Breast epithelium (tissue), 4 donors: ENCODE measurements at regions not wholly inside any gene's neighbourhood (a gene's known extent, or its start where the extent isn't known, plus 50 kb on each side); places are given as distances from the start of the nearest gene placed in this dataset.

ENCODE experiments used
- DNase-seq, 2 donors: peaks; one replicate each; pipeline ENCODE4 v3.0.0-alpha.2; 2019; ENCODE audit warnings: low spot score in 2 of 2
- H3K27ac ChIP-seq, 2 donors: fragments of 200-600 bp; sonication (generic) in 1 of 2; one replicate each; pipeline ENCODE4 v1.5.1; 2016 to 2019; ENCODE audit warnings: mild to moderate bottlenecking in 1 of 2
- H3K27me3 ChIP-seq, 2 donors: fragments of 200-600 bp; sonication (generic) in 1 of 2; one replicate each; pipeline versions ENCODE4 v1.5.1 to v1.6.0; 2017 to 2019; ENCODE audit warnings: control low read depth in 1 of 2, mild to moderate bottlenecking in 1 of 2
- H3K36me3 ChIP-seq: fragments of 200-600 bp; one replicate; pipeline ENCODE4 v1.5.1; 2019
- H3K4me1 ChIP-seq, 2 donors: fragments of 200-600 bp; sonication (generic); one replicate each; pipeline ENCODE4 v1.5.1; 2016 to 2019; ENCODE audit warnings: control low read depth in 1 of 2
- H3K4me3 ChIP-seq, 3 donors: fragments of 200-600 bp; sonication (generic); 1 replicate in 2 of 3; 2 replicates in 1 of 3; pipeline ENCODE4 v1.5.1; 2016 to 2019; ENCODE audit warnings: mild to moderate bottlenecking in 3 of 3, moderate library complexity in 2 of 3
- H3K9me3 ChIP-seq, 2 donors: fragments of 200-600 bp; sonication (generic) in 1 of 2; one replicate each; pipeline ENCODE4 v1.5.1; 2016 to 2019; ENCODE audit warnings: control low read depth in 1 of 2
- POLR2A ChIP-seq: fragments of 450-650 bp; IDR thresholded peaks from one replicate; pipeline ENCODE4 v1.6.1; 2016; ENCODE audit warnings: antibody characterized with exemption, mild to moderate bottlenecking, moderate library complexity
- POLR2AphosphoS5 ChIP-seq, 3 donors: sonication (generic); formaldehyde crosslinking; IDR thresholded peaks; one replicate each; pipeline ENCODE4 v1.6.1; 2017; ENCODE audit warnings: antibody characterized with exemption in 3 of 3
- intact Hi-C: fragments of 100-400 bp; cut with DNase I; formaldehyde crosslinking; loops from one replicate; pipeline ENCODE4 v1.15.1; 2023; ENCODE audit warnings: low total_unique reads
- TF ChIP-seq, protein P1 (sequence below), 3 donors: fragments of 450-650 bp; IDR thresholded peaks; one replicate each; pipeline ENCODE4 v1.5.1; 2016 to 2017; ENCODE audit warnings: antibody characterized with exemption in 3 of 3, mild to moderate bottlenecking in 3 of 3, moderate library complexity in 3 of 3

DNA sequence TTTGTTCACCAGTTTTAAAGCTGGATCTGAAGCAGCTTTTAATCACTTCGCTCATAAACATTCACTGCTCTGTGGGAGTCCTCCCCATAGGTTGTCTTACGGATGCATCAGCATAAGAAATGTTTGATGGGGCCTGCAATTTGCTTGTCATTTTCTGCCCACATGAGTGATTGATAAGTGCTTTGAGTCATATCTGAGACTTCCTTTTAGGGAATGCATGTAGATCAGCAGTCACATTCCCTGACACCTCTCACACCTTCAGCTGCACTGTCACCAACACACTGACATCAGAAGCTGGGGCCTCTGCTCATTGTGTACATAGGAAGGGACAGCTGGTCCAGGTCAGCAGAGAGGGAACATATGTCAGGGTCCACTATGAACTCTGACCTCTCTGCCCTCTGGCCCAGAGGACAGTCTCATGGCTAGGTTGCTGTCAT lies 84.1 kb upstream of the SPATA31D4 start:
- Histone ChIP-seq H3K4me1 (no peaks in the 10 kb centered on the region), H3K27me3 (no peaks in the 10 kb centered on the region), H3K36me3 (no peaks in the 10 kb centered on the region), H3K4me3 (no peak overlapping the region), H3K9me3 (no peaks in the 10 kb centered on the region), H3K27ac (no peak overlapping the region)
- TF ChIP-seq POLR2AphosphoS5 (IDR thresholded peaks at IDR 0.05), result no peak
- TF ChIP-seq, protein P1, sequence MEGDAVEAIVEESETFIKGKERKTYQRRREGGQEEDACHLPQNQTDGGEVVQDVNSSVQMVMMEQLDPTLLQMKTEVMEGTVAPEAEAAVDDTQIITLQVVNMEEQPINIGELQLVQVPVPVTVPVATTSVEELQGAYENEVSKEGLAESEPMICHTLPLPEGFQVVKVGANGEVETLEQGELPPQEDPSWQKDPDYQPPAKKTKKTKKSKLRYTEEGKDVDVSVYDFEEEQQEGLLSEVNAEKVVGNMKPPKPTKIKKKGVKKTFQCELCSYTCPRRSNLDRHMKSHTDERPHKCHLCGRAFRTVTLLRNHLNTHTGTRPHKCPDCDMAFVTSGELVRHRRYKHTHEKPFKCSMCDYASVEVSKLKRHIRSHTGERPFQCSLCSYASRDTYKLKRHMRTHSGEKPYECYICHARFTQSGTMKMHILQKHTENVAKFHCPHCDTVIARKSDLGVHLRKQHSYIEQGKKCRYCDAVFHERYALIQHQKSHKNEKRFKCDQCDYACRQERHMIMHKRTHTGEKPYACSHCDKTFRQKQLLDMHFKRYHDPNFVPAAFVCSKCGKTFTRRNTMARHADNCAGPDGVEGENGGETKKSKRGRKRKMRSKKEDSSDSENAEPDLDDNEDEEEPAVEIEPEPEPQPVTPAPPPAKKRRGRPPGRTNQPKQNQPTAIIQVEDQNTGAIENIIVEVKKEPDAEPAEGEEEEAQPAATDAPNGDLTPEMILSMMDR (IDR thresholded peaks at IDR 0.05), result no peak
- TF ChIP-seq POLR2A, result no peak
- DNase-seq, result no peak
- intact Hi-C loops, result no loop called here

DNA sequence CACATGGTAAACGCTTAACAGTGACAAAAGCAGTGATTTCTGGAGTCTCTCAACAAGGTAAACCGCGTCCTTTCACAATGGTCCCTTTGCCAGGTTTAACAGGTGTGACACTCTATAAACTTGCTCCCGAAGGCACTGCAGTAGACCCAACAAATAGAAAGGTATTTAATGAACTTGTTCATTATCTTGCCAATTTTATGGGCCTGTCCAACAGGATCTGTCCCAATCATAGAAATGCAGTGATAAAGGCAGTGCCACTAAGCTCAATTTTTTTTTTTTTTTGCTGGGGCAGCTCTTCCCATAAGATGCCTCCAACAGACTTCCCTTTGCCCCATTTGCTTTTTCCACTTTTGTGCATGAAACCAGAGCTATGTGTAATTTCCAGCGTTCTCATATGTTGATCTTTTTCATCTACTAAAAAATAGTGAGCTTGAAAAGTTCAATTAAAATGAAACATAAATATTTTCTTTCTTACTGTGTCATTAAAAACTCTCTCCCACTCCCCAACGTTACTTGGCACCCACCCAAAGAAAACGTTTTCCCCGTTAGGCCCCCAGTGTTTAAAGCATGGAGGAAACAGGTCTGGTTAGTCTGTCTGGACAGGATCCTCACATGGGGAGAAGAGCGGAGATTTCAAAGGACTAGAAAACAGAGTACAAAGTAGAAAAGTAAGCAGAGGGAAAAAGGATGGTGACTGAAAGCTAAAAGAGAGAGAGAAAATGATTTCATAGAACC lies 80.9 kb upstream of the SPATA31D4 start:
- Histone ChIP-seq H3K4me3 (no peak overlapping the region), H3K9me3 (no peaks in the 10 kb centered on the region), H3K36me3 (no peaks in the 10 kb centered on the region), H3K27me3 (no peaks in the 10 kb centered on the region), H3K27ac (no peak overlapping the region), H3K4me1 (no peaks in the 10 kb centered on the region)
- DNase-seq, result no peak
- TF ChIP-seq POLR2A (no peak), POLR2AphosphoS5 (IDR thresholded peaks at IDR 0.05) (no peak)
- TF ChIP-seq, protein P1 (IDR thresholded peaks at IDR 0.05), result no peak
- intact Hi-C loops, result no loop called here

DNA sequence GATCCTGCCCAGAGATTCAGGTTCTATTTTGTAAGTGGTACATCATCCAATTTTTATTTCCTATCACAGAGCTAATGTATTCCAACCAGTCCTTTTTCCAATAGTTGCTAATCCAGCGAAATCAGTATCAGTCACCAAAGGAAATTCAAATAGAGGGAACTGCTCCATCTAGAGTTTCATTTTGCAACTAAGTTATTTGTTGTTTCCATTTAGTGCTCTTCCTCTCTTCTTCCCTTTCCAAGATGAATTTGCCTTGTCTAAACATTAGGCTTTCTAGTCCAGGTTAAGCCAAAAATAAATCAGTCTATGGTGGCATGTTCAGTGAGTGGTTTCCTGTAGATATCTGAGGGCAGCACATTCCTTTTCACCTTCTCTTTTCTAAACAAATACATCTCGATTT lies 79.8 kb upstream of the SPATA31D4 start:
- no peak for DNase-seq
- intact Hi-C loops, result no loop called here

DNA sequence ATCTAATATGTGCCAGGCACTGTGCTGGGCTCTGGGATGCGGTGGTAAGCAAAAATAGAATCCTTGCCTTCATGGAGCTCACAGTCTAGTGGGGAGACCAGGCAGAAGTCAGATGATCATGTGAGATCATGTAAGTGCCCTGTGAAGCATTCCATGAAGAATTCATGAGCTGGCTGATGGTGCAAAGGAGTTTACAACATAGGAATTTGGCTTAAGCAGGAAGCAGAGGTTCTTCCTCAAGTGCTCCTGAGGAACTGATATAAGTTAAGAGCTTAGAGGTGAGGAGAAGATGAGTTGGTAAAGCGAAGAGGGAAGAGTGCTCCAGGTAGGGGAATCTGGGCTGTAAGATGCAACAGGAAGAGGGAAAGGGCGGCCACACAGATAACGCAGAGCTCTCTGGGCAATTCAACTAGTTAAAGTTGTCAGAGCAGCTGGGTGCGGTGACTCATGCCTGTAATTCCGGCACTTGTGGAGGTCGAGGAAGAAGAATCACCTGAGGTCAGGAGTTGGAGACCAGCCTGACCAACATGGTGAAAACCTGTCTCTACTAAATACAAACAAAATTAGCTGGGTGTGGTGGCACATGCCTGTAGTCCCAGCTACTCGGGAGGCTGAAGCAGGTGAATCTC lies 78.5 kb upstream of the SPATA31D4 start:
- DNase-seq, result no peak
- H3K4me3 ChIP-seq, result no peak overlapping the region
- intact Hi-C loops, result no loop called here
- no peaks in the 10 kb centered on the region for H3K4me1 ChIP-seq
- H3K9me3 ChIP-seq, result no peaks in the 10 kb centered on the region
- TF ChIP-seq POLR2A (no peak), POLR2AphosphoS5 (IDR thresholded peaks at IDR 0.05) (no peak)
- TF ChIP-seq, protein P1 (IDR thresholded peaks at IDR 0.05), result no peak
- no peak overlapping the region for H3K27ac ChIP-seq
- no peaks in the 10 kb centered on the region for H3K36me3 ChIP-seq
- no peaks in the 10 kb centered on the region for H3K27me3 ChIP-seq

More for the DNA sequence above, 79.8 kb upstream of the SPATA31D4 start:
- no peak overlapping the region for H3K4me3 ChIP-seq
- no peaks in the 10 kb centered on the region for H3K9me3 ChIP-seq
- TF ChIP-seq, protein P1 (IDR thresholded peaks at IDR 0.05), result peak in 2 of 3 donors; percentile 41 to 57
- TF ChIP-seq POLR2A, result no peak
- no peaks in the 10 kb centered on the region for H3K36me3 ChIP-seq
- H3K27ac ChIP-seq, result no peak overlapping the region
- no peaks in the 10 kb centered on the region for H3K4me1 ChIP-seq
- H3K27me3 ChIP-seq, result no peaks in the 10 kb centered on the region

DNA sequence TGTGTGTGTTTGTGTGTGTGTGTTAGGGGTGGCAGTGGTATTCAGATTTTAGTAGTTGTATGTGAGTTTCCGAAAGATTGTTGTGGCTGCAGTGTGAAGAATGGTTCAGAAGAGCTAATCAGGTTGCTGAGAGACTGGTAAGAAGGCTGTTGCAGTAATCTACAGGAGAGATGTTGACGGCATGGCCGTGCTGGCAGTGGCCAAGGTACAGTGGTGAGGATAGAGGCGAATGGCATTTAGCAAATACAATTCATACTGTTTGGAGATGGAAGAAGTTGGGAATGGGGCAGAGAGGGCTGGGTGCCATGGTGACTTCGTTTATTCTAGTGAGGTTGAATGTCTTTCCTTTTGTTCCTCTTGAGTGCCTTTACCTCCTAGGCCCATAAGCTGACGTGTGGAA lies 77.5 kb upstream of the SPATA31D4 start:
- Histone ChIP-seq H3K9me3 (no peaks in the 10 kb centered on the region), H3K36me3 (no peaks in the 10 kb centered on the region), H3K27me3 (no peaks in the 10 kb centered on the region), H3K27ac (no peak overlapping the region), H3K4me1 (no peaks in the 10 kb centered on the region), H3K4me3 (no peak overlapping the region)
- intact Hi-C loops, result no loop called here
- TF ChIP-seq, protein P1 (IDR thresholded peaks at IDR 0.05), result no peak
- TF ChIP-seq POLR2A (no peak), POLR2AphosphoS5 (IDR thresholded peaks at IDR 0.05) (no peak)
- no peak for DNase-seq
